ENCODE measurements at regions not wholly inside any gene's neighbourhood (a gene's known extent, or its start where the extent isn't known, plus 50 kb on each side); places are given as distances from the start of the nearest gene placed in this dataset.

- peaks cover 4% of the 10 kb centered on the region for H3K9me3 Mint-ChIP-seq (ENCODE audit: unreplicated experiment)
- DNase-seq: no peak
- TF ChIP-seq CTCF (IDR thresholded peaks at IDR 0.05; ENCODE audit: partially characterized antibody, unreplicated experiment): no peak
- peaks cover 17% of the 10 kb centered on the region for H3K4me1 Mint-ChIP-seq (ENCODE audit: low read depth, unreplicated experiment)
- H3K27me3 Mint-ChIP-seq (ENCODE audit: unreplicated experiment): peaks cover 7% of the 10 kb centered on the region
- H3K27ac Mint-ChIP-seq (ENCODE audit: unreplicated experiment): no peak overlapping the region
- no peak overlapping the region for H3K4me3 Mint-ChIP-seq (ENCODE audit: unreplicated experiment)
- H3K36me3 Mint-ChIP-seq (ENCODE audit: unreplicated experiment): no peaks in the 10 kb centered on the region
These were observed 396.2 kb downstream of the BUD13 start for GRCh38 chr11:116376547-116376946.

GRCh38 chr11:116376054-116376453 is 396.7 kb downstream of the BUD13 start:
- Mint-ChIP-seq H3K27ac (ENCODE audit: unreplicated experiment) (no peak overlapping the region), H3K4me1 (ENCODE audit: low read depth, unreplicated experiment) (peaks cover 17% of the 10 kb centered on the region), H3K9me3 (ENCODE audit: unreplicated experiment) (peaks cover 4% of the 10 kb centered on the region), H3K36me3 (ENCODE audit: unreplicated experiment) (no peaks in the 10 kb centered on the region), H3K27me3 (ENCODE audit: unreplicated experiment) (peaks cover 7% of the 10 kb centered on the region), H3K4me3 (ENCODE audit: unreplicated experiment) (no peak overlapping the region)
- no peak for DNase-seq
- TF ChIP-seq CTCF (IDR thresholded peaks at IDR 0.05; ENCODE audit: partially characterized antibody, unreplicated experiment): no peak

- TF ChIP-seq CTCF (IDR thresholded peaks at IDR 0.05; ENCODE audit: partially characterized antibody, unreplicated experiment): no peak
- Mint-ChIP-seq H3K27me3 (ENCODE audit: unreplicated experiment) (peaks cover 7% of the 10 kb centered on the region), H3K4me1 (ENCODE audit: low read depth, unreplicated experiment) (peaks cover 17% of the 10 kb centered on the region), H3K27ac (ENCODE audit: unreplicated experiment) (no peak overlapping the region), H3K36me3 (ENCODE audit: unreplicated experiment) (no peaks in the 10 kb centered on the region), H3K9me3 (ENCODE audit: unreplicated experiment) (peaks cover 4% of the 10 kb centered on the region), H3K4me3 (ENCODE audit: unreplicated experiment) (no peak overlapping the region)
- no peak for DNase-seq
These were observed 397.6 kb downstream of the BUD13 start for GRCh38 chr11:116375221-116375620.

- no peak for TF ChIP-seq CTCF (IDR thresholded peaks at IDR 0.05; ENCODE audit: partially characterized antibody, unreplicated experiment)
- H3K4me1 Mint-ChIP-seq (ENCODE audit: low read depth, unreplicated experiment): peaks cover 15% of the 10 kb centered on the region
- DNase-seq: no peak
- H3K9me3 Mint-ChIP-seq (ENCODE audit: unreplicated experiment): peaks cover 4% of the 10 kb centered on the region
- H3K4me3 Mint-ChIP-seq (ENCODE audit: unreplicated experiment): no peak overlapping the region
- peaks cover 9% of the 10 kb centered on the region for H3K27me3 Mint-ChIP-seq (ENCODE audit: unreplicated experiment)
- no peaks in the 10 kb centered on the region for H3K36me3 Mint-ChIP-seq (ENCODE audit: unreplicated experiment)
- no peak overlapping the region for H3K27ac Mint-ChIP-seq (ENCODE audit: unreplicated experiment)
These were observed 398.7 kb downstream of the BUD13 start for GRCh38 chr11:116374085-116374484.

- TF ChIP-seq CTCF (IDR thresholded peaks at IDR 0.05; ENCODE audit: partially characterized antibody, unreplicated experiment): no peak
- Mint-ChIP-seq H3K36me3 (ENCODE audit: unreplicated experiment) (no peaks in the 10 kb centered on the region), H3K9me3 (ENCODE audit: unreplicated experiment) (peaks cover 4% of the 10 kb centered on the region), H3K4me1 (ENCODE audit: low read depth, unreplicated experiment) (peaks cover 11% of the 10 kb centered on the region), H3K4me3 (ENCODE audit: unreplicated experiment) (peak overlapping the region; percentile 32), H3K27me3 (ENCODE audit: unreplicated experiment) (peaks cover 9% of the 10 kb centered on the region), H3K27ac (ENCODE audit: unreplicated experiment) (peak overlapping the region; percentile 74)
- DNase-seq: peak; percentile 29
These were observed 399.5 kb downstream of the BUD13 start for GRCh38 chr11:116373104-116373944.
